ENCODE measurements at regions not wholly inside any gene's neighbourhood (a gene's known extent, or its start where the extent isn't known, plus 50 kb on each side); places are given as distances from the start of the nearest gene placed in this dataset.

DNA sequence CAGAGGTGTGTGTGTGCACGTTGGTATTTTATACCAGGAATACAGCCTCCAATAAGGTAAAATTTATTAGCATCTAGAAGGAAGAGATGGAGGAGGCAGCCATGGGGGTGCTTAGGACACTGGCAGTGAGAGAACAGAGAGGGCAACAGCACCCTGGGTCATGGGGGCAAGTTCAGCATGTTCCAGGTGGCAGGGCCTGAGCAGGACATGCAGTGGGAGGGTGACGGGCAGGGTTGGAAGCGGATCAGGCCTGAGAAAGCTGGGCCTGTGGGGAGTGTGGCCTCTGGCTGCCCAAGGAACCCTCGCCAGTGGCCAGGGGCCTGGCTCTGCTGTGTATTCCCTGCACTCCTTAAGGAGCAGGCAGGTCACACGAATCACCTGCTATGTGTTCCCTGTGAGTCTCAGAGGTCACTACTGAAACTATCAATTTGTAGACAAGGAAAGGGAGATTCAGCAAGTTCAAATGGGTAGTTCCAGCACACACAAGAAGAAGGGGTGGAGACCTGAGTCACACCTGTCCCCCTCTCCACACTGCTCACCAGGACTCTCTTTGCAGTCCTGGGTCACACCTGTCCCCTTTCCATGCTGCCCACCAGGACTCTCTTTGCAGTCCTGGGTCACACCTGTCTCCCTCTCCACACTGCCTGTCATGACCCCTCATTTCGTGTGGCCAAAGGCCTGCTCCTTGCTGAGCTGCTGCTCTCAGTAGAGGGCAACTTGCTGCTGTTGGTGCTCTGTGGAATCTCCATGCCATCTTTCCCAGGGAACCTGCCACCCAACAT lies 463.9 kb upstream of the HS6ST1 start:
- no peak for DNase-seq
- H3K9me3 ChIP-seq (ENCODE audit: control insufficient read depth, low read length), result no peaks in the 10 kb centered on the region
- H3K27ac ChIP-seq (ENCODE audit: insufficient read depth, low read length, poor library complexity, severe bottlenecking), result no peak overlapping the region
- no peaks in the 10 kb centered on the region for H3K27me3 ChIP-seq (replicated peaks; ENCODE audit: control insufficient read depth, insufficient read depth, low read length, poor library complexity, severe bottlenecking)
- H3K4me3 ChIP-seq (ENCODE audit: insufficient read depth, low read depth, low read length, poor library complexity, severe bottlenecking), result no peak overlapping the region
- H3K36me3 ChIP-seq (ENCODE audit: control insufficient read depth, insufficient read depth, low read length), result no peaks in the 10 kb centered on the region
- H3K4me1 ChIP-seq (ENCODE audit: control insufficient read depth, insufficient read depth, low read length, poor library complexity, severe bottlenecking), result no peaks in the 10 kb centered on the region

- Histone ChIP-seq H3K4me3 (ENCODE audit: insufficient read depth, low read depth, low read length, poor library complexity, severe bottlenecking) (no peak overlapping the region), H3K27me3 (replicated peaks; ENCODE audit: control insufficient read depth, insufficient read depth, low read length, poor library complexity, severe bottlenecking) (no peaks in the 10 kb centered on the region), H3K4me1 (ENCODE audit: control insufficient read depth, insufficient read depth, low read length, poor library complexity, severe bottlenecking) (no peaks in the 10 kb centered on the region), H3K36me3 (ENCODE audit: control insufficient read depth, insufficient read depth, low read length) (no peaks in the 10 kb centered on the region), H3K27ac (ENCODE audit: insufficient read depth, low read length, poor library complexity, severe bottlenecking) (no peak overlapping the region), H3K9me3 (ENCODE audit: control insufficient read depth, low read length) (no peaks in the 10 kb centered on the region)
- DNase-seq, result no peak
Observed at GRCh38 chr2:128783193-128783671, 464.6 kb upstream of the HS6ST1 start.

- no peak overlapping the region for H3K4me3 ChIP-seq (ENCODE audit: insufficient read depth, low read depth, low read length, poor library complexity, severe bottlenecking)
- no peak overlapping the region for H3K27ac ChIP-seq (ENCODE audit: insufficient read depth, low read length, poor library complexity, severe bottlenecking)
- H3K4me1 ChIP-seq (ENCODE audit: control insufficient read depth, insufficient read depth, low read length, poor library complexity, severe bottlenecking), result no peaks in the 10 kb centered on the region
- no peak for DNase-seq
- no peaks in the 10 kb centered on the region for H3K27me3 ChIP-seq (replicated peaks; ENCODE audit: control insufficient read depth, insufficient read depth, low read length, poor library complexity, severe bottlenecking)
- no peaks in the 10 kb centered on the region for H3K9me3 ChIP-seq (ENCODE audit: control insufficient read depth, low read length)
- no peaks in the 10 kb centered on the region for H3K36me3 ChIP-seq (ENCODE audit: control insufficient read depth, insufficient read depth, low read length)
Observed at GRCh38 chr2:128783896-128784295, 465.2 kb upstream of the HS6ST1 start.

DNA sequence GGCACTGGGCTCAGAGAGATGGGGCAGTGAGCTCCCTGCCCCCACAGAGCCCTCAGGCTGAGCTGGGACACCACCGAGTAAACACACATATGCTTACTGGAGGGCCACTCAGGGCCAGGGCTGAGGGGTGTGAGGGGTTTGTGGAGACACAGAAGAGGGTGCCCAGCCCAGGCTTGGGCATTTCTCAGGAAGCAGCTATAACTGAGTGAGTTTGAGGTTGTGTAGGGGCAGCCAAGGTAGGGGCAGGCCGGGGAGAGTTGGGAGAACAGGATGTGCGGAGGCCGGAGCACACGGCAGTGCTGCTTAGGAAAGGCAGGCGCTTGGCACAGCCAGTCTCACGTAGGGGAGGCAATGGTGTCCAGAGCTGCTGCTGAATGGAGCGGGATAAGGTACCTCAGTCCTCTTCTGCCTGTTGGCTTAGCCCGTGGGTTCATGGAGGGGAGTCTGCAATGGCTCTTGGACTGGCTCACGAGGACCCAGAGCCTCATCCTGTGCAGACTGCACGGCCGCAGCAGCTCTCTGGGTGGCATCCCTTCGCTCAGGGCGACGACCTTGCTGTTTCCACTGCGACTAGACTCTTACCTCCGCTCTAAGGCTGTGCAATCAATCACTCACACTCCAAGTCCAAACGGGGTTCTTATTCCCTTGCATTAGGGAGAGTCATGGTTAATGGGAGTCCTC lies 466.1 kb upstream of the HS6ST1 start:
- Histone ChIP-seq H3K4me1 (ENCODE audit: control insufficient read depth, insufficient read depth, low read length, poor library complexity, severe bottlenecking) (no peaks in the 10 kb centered on the region), H3K4me3 (ENCODE audit: insufficient read depth, low read depth, low read length, poor library complexity, severe bottlenecking) (no peak overlapping the region), H3K9me3 (ENCODE audit: control insufficient read depth, low read length) (no peaks in the 10 kb centered on the region), H3K27ac (ENCODE audit: insufficient read depth, low read length, poor library complexity, severe bottlenecking) (no peak overlapping the region), H3K36me3 (ENCODE audit: control insufficient read depth, insufficient read depth, low read length) (no peaks in the 10 kb centered on the region), H3K27me3 (replicated peaks; ENCODE audit: control insufficient read depth, insufficient read depth, low read length, poor library complexity, severe bottlenecking) (no peaks in the 10 kb centered on the region)
- DNase-seq, result no peak

DNA sequence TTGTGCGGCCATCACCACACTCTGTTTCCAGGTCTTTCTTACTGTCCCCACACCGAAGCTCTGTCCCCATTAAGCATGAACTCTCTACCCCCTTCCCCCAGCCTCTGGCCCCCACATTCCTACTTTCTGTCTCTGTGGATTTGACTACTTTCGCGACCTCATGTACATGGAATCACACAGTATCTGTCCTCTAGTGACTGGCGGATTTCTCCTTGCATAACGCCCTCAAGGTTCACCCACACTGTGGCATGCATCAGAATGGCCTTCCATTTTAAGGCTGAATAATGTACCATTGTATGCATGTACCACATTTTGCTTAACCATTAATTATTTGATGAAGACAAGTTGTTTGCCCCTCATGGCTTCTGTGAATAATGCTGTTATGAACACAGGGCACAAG lies 467.6 kb upstream of the HS6ST1 start:
- H3K4me3 ChIP-seq (ENCODE audit: insufficient read depth, low read depth, low read length, poor library complexity, severe bottlenecking), result no peak overlapping the region

GRCh38 chr2:128786741-128787478 lies 468.2 kb upstream of the HS6ST1 start:
- Histone ChIP-seq H3K27ac (ENCODE audit: insufficient read depth, low read length, poor library complexity, severe bottlenecking) (no peak overlapping the region), H3K4me3 (ENCODE audit: insufficient read depth, low read depth, low read length, poor library complexity, severe bottlenecking) (no peak overlapping the region), H3K36me3 (ENCODE audit: control insufficient read depth, insufficient read depth, low read length) (no peaks in the 10 kb centered on the region), H3K27me3 (replicated peaks; ENCODE audit: control insufficient read depth, insufficient read depth, low read length, poor library complexity, severe bottlenecking) (no peaks in the 10 kb centered on the region), H3K9me3 (ENCODE audit: control insufficient read depth, low read length) (no peaks in the 10 kb centered on the region), H3K4me1 (ENCODE audit: control insufficient read depth, insufficient read depth, low read length, poor library complexity, severe bottlenecking) (no peaks in the 10 kb centered on the region)
- no peak for DNase-seq

More for the DNA sequence above, 467.6 kb upstream of the HS6ST1 start:
- Histone ChIP-seq H3K4me1 (ENCODE audit: control insufficient read depth, insufficient read depth, low read length, poor library complexity, severe bottlenecking) (no peaks in the 10 kb centered on the region), H3K36me3 (ENCODE audit: control insufficient read depth, insufficient read depth, low read length) (no peaks in the 10 kb centered on the region), H3K27me3 (replicated peaks; ENCODE audit: control insufficient read depth, insufficient read depth, low read length, poor library complexity, severe bottlenecking) (no peaks in the 10 kb centered on the region), H3K9me3 (ENCODE audit: control insufficient read depth, low read length) (no peaks in the 10 kb centered on the region), H3K27ac (ENCODE audit: insufficient read depth, low read length, poor library complexity, severe bottlenecking) (no peak overlapping the region)
- DNase-seq, result no peak

DNA sequence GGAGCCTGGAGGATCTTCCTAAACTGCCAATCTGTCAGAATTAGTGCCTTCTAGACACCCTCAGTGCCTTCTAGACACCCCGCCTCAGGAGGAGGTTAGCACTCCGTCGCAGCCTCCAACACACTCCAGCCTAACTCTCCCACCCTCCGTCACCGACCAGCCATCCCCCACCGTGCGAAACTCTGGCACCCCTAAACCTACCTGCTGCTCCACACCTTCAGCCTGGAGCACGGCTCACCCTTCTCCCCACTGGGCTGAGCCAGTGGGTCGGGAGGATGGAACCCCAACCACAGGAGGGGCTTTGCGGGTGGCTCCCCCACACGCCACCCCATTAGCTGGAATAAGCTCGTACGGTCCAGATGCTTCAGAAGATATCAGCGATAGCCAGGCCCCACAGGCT lies 468.9 kb upstream of the HS6ST1 start:
- H3K4me3 ChIP-seq (ENCODE audit: insufficient read depth, low read depth, low read length, poor library complexity, severe bottlenecking), result no peak overlapping the region
- DNase-seq, result no peak
- no peaks in the 10 kb centered on the region for H3K36me3 ChIP-seq (ENCODE audit: control insufficient read depth, insufficient read depth, low read length)
- H3K4me1 ChIP-seq (ENCODE audit: control insufficient read depth, insufficient read depth, low read length, poor library complexity, severe bottlenecking), result no peaks in the 10 kb centered on the region
- no peaks in the 10 kb centered on the region for H3K27me3 ChIP-seq (replicated peaks; ENCODE audit: control insufficient read depth, insufficient read depth, low read length, poor library complexity, severe bottlenecking)
- no peaks in the 10 kb centered on the region for H3K9me3 ChIP-seq (ENCODE audit: control insufficient read depth, low read length)
- no peak overlapping the region for H3K27ac ChIP-seq (ENCODE audit: insufficient read depth, low read length, poor library complexity, severe bottlenecking)

GRCh38 chr2:128788636-128789220 lies 470.1 kb upstream of the HS6ST1 start:
- no peak overlapping the region for H3K4me3 ChIP-seq (ENCODE audit: insufficient read depth, low read depth, low read length, poor library complexity, severe bottlenecking)

DNA sequence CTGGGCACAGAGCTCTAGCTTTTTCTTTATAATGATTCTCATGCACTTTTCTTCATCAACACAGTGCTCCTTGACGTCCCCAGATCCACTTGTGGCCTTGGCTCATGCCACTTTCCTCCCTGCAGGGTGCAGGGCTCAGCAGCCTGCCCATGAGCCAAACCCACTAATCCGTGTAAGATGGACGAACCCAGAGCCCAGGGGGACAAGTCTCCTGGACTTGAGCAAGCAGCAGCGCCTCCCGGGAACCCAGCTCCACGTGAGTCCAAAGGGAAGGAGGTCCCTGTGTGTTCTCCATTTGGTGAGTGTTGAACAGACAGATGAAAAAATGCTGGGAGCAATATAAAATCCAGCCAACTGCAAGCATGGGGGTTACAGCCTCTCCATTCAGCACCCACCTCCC lies 470.6 kb upstream of the HS6ST1 start:
- Histone ChIP-seq H3K27ac (ENCODE audit: insufficient read depth, low read length, poor library complexity, severe bottlenecking) (no peak overlapping the region), H3K4me3 (ENCODE audit: insufficient read depth, low read depth, low read length, poor library complexity, severe bottlenecking) (no peak overlapping the region), H3K36me3 (ENCODE audit: control insufficient read depth, insufficient read depth, low read length) (no peaks in the 10 kb centered on the region), H3K27me3 (replicated peaks; ENCODE audit: control insufficient read depth, insufficient read depth, low read length, poor library complexity, severe bottlenecking) (no peaks in the 10 kb centered on the region), H3K9me3 (ENCODE audit: control insufficient read depth, low read length) (no peaks in the 10 kb centered on the region), H3K4me1 (ENCODE audit: control insufficient read depth, insufficient read depth, low read length, poor library complexity, severe bottlenecking) (no peaks in the 10 kb centered on the region)
- no peak for DNase-seq

More at GRCh38 chr2:128788636-128789220, 470.1 kb upstream of the HS6ST1 start:
- Histone ChIP-seq H3K4me1 (ENCODE audit: control insufficient read depth, insufficient read depth, low read length, poor library complexity, severe bottlenecking) (no peaks in the 10 kb centered on the region), H3K27ac (ENCODE audit: insufficient read depth, low read length, poor library complexity, severe bottlenecking) (no peak overlapping the region), H3K36me3 (ENCODE audit: control insufficient read depth, insufficient read depth, low read length) (no peaks in the 10 kb centered on the region), H3K27me3 (replicated peaks; ENCODE audit: control insufficient read depth, insufficient read depth, low read length, poor library complexity, severe bottlenecking) (no peaks in the 10 kb centered on the region), H3K9me3 (ENCODE audit: control insufficient read depth, low read length) (no peaks in the 10 kb centered on the region)
- DNase-seq, result no peak
